Left colon (tissue), 2 donors: ENCODE measurements at regions not wholly inside any gene's neighbourhood (a gene's known extent, or its start where the extent isn't known, plus 50 kb on each side); places are given as distances from the start of the nearest gene placed in this dataset.
"Not testable (repeated sequence)": the region's sequence is repeated elsewhere in the genome, so short reads cannot be mapped to it uniquely, and the experiment has no call there.

ENCODE experiments used
- ATAC-seq: fragments of 200-7000 bp; cut with Tn5 transposase; one replicate; pipeline ENCODE4 v1.9.1; 2020; ENCODE audit warnings: mild to moderate bottlenecking, moderate library complexity
- DNase-seq, 2 donors: peaks; one replicate each; pipeline ENCODE4 v3.0.0-alpha.2; 2020
- intact Hi-C, 2 donors: fragments of 100-400 bp; cut with DNase I in 1 of 2; cut with micrococcal nuclease in 1 of 2; formaldehyde crosslinking; loops; one replicate each; pipeline versions ENCODE4 v1.11.2 to v1.14.0; 2022; cut with DNase I, micrococcal nuclease
- donor health status: DM: no; HTN: no; CAD: no.
- donor health status: DM: yes; HTN: yes; CAD: no.

- ATAC-seq (no peak), DNase-seq (no peak)
- intact Hi-C loops: no loop called here
Observed at GRCh38 chr16:25570131-25570530, 121.6 kb upstream of the HS3ST4 start.

GRCh38 chr16:25568991-25569390, 122.8 kb upstream of the HS3ST4 start:
- no peak for ATAC-seq
- intact Hi-C loops: no loop called here
- no peak for DNase-seq

DNA sequence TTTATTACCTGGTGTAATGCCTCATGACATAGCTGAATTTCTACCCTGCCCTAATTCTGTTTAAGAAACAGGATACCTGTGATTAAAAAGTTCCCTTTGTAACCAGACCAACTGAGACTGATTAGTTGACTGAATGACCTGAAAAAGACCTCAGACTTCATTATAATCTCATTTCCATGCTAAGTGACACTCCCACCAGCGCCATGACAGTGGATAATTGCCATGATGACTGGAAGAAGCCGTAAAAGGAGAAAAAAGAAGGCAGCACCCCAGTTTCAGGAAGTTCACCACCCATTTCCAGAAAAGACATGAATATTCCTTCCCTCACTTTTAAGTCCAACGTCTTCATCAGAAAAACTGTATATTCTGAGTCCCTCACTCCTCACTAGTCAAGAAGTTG, 125.6 kb upstream of the HS3ST4 start:
- intact Hi-C loops: no loop called here
- ATAC-seq: no peak

GRCh38 chr16:25563700-25564099, 128.1 kb upstream of the HS3ST4 start:
- DNase-seq (no peak), ATAC-seq (no peak)
- intact Hi-C loops: no loop called here

More for the DNA sequence above, 125.6 kb upstream of the HS3ST4 start:
- no peak for DNase-seq

DNA sequence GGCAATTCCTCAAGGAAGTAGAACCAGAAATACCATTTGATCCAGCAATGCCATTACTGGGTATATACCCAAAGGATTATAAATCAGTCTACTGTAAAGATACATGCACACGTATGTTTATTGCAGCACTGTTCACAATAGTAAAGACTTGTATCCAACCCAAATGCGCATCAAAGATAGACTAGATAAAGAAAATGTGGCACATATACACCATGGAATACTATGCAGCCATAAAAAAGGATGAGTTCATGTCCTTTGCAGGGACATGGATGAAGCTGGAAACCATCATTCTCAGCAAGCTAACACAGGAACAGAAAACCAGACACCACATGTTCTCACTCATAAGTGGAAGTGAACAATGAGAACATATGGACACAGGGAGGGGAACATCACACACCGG, 130.0 kb upstream of the HS3ST4 start:
- not testable (repeated sequence) for ATAC-seq, DNase-seq

DNA sequence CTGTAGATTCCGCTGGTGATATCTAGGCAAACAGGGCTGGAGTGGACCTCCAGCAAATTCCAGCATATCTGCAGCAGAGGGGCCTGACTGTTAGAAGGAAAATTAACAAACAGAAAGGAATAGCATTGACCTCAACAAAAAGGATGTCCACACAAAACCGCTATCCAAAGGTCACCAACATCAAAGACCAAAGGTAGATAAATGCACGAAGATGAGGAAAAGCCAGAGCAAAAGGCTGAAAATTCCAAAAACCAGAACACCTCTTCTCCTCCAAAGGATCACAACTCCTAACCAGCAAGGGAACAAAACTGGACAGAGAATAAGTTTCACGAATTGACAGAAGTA, 134.8 kb upstream of the HS3ST4 start:
- not testable (repeated sequence) for DNase-seq, ATAC-seq
- intact Hi-C loops: loop anchor here in 1 of 2 donors (10.0 kb wide), 1 partner anchor 62 kb away; no protein-coding TSS in a partner anchor

More for the DNA sequence above, 130.0 kb upstream of the HS3ST4 start:
- intact Hi-C loops: not testable (repeated sequence)

DNA sequence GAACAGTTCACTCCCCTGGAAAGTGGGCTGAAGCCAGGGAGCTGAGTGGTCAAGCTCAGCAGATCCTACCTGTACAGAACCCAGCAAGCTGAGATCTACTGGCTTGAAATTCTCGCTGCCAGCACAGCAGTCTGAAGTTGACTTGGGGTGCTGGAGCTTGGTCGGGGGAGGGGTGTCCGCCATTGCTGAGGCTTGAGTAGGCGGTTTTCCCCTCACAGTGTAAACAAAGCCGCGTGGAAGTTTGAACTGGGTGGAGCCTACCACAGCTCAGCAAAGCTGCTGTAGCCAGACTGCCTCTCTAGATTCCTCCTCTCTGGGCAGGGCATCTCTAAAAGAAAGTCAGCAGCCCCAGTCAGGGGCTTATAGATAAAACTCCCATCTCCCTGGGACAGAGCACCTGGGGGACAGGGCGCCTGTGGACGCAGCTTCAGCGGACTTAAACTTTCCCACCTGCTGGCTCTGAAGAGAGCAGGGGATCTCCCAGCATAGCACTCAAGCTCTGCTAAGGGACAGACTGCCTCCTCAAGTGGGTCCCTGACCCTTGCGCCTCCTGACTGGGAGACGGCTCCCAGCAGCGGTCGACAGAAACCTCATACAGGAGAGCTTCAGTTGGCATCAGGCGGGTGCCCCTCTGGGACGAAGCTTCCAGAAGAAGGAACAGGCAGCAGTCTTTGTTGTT, 135.3 kb upstream of the HS3ST4 start:
- DNase-seq, ATAC-seq: not testable (repeated sequence)
- intact Hi-C loops: loop anchor here in 1 of 2 donors (10.0 kb wide), 1 partner anchor 62 kb away; no protein-coding TSS in a partner anchor

GRCh38 chr16:25553711-25554436, 137.9 kb upstream of the HS3ST4 start:
- no peak for DNase-seq
- intact Hi-C loops: loop anchor here in 1 of 2 donors (10.0 kb wide), 1 partner anchor 59 kb away; no protein-coding TSS in a partner anchor
- no peak for ATAC-seq

DNA sequence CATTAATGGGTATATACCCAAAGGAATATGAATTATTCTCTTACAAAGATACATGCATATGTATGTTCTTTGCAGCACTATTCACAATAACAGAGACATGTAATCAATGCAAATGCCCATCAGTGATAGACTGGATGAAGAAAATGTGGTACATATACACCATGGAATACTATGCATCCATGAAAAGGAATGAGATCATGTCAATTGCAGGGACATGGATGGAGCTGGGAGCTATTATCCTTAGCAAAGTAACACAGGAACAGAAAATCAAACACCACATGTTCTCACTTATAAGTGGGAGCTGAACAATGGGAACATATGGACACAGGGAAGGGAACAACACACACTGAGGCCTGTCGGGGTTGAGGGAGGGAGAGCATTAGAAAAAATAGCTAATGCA, 141.1 kb upstream of the HS3ST4 start:
- no peak for DNase-seq
- intact Hi-C loops: loop anchor here in 1 of 2 donors (10.0 kb wide), 1 partner anchor 56 kb away; no protein-coding TSS in a partner anchor
- ATAC-seq: no peak

- intact Hi-C loops: no loop called here
- ATAC-seq: no peak
Observed at GRCh38 chr16:25546791-25547190, 145.0 kb upstream of the HS3ST4 start.

GRCh38 chr16:25544294-25544693, 147.5 kb upstream of the HS3ST4 start:
- DNase-seq: no peak
- intact Hi-C loops: no loop called here
- ATAC-seq: no peak

More at GRCh38 chr16:25546791-25547190, 145.0 kb upstream of the HS3ST4 start:
- DNase-seq: no peak

- intact Hi-C loops: no loop called here
- DNase-seq (no peak), ATAC-seq (no peak)
Observed at GRCh38 chr16:25542306-25542705, 149.5 kb upstream of the HS3ST4 start.

DNA sequence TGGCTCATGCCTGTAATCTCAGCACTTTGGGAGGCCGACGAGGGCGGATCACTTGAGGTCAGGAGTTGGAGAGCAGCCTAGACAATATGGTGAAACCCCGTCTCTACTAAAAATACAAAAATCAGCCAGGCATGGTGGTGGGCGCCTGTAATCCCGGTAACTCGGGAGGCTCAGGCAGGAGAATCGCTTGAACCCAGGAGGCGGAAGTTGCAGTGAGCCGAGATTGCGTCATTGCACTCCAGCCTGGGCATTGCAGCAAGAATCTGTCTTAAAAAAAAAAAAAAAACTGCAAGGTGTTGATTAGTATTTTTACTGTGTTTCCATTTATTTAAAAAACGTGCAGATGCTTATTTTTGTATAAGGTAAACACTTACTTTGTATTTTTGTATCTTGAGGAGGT, 152.0 kb upstream of the HS3ST4 start:
- intact Hi-C loops, ATAC-seq, DNase-seq: not testable (repeated sequence)

GRCh38 chr16:25523183-25523582, 168.6 kb upstream of the HS3ST4 start:
- no peak for ATAC-seq
- intact Hi-C loops: no loop called here
- no peak for DNase-seq

GRCh38 chr16:25512041-25512440, 179.7 kb upstream of the HS3ST4 start:
- intact Hi-C loops: no loop called here
- ATAC-seq (no peak), DNase-seq (no peak)

GRCh38 chr16:25509456-25509855, 182.3 kb upstream of the HS3ST4 start:
- intact Hi-C loops: no loop called here
- ATAC-seq (no peak), DNase-seq (no peak)

GRCh38 chr16:25501530-25502255, 190.1 kb upstream of the HS3ST4 start:
- ATAC-seq (no peak), DNase-seq (no peak)
- intact Hi-C loops: no loop called here

DNA sequence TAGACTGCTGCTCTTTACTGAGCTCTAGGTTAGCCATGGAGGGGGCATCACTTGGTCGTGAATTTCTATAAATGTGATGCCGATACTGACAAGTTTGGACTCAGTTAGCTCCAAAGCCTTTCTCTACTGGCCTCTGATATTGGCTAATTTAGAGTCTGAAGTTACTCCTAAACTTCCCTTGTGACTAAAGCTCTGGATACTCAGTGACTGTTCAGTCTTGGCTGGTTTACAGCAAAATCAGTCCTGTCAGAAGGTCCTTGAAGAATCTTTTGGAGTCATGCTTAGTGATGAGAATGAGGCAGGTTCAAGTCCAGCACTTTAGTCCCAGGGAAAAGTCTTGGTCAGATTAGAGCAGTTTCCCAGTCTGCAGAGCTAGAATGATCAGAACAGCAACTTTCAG, 197.5 kb upstream of the HS3ST4 start:
- DNase-seq (no peak), ATAC-seq (no peak)
- intact Hi-C loops: loop anchor here in 1 of 2 donors (10.0 kb wide), 1 partner anchor 61 kb away; no protein-coding TSS in a partner anchor

DNA sequence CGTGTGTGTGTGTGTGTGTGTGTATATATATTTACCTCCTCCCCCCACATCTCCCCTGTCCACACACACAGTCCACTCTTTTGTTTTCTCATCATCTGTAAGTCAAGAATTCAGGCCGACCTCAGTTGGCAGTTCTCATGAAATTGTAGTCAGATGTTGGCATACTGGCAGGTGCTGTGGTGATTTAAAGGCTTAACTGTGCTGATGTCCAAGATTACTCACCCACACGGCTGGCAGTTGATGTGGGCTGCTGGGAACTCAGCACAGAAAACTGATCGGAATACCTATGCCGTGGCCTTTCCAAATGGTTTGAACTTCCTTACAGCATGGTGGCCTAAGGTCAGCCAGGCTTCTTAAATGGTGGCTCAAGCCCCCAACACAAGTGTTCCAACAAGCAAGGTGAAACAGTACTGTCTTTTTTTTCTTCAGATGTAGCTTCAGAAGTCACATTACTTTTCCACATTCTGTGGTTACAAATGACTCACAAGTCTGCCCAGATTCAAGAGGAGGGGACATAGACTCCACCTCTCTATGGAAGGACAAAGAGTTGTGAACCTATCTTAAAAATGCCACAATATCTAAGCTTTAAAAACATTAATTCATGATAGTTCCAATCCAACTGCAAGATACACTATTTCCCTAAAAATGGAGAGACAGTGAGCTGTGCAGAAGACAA, 198.5 kb upstream of the HS3ST4 start:
- intact Hi-C loops: loop anchor here in 1 of 2 donors (10.0 kb wide), 1 partner anchor 62 kb away; no protein-coding TSS in a partner anchor
- DNase-seq (no peak), ATAC-seq (no peak)
